H9 (cell line): ENCODE measurements at regions not wholly inside any gene's neighbourhood (a gene's known extent, or its start where the extent isn't known, plus 50 kb on each side); places are given as distances from the start of the nearest gene placed in this dataset.

Experiments
- DNase-seq: peaks from one replicate; pipeline ENCODE4 v3.0.0-alpha.2; 2017
- H2AFZ ChIP-seq: one replicate; pipeline ENCODE4 v1.6.1; 2013; ENCODE audit warnings: mild to moderate bottlenecking, low read length, control low read depth, moderate library complexity
- H2AK5ac ChIP-seq: 2 replicates; pipeline ENCODE4 v1.6.1; 2013; ENCODE audit warnings: low read length, control low read depth, mixed read lengths; ENCODE audit not compliant: insufficient read length
- H2BK120ac ChIP-seq: one replicate; pipeline ENCODE4 v1.6.1; 2013; ENCODE audit warnings: low read depth, mild to moderate bottlenecking, low read length, control low read depth, inconsistent platforms; ENCODE audit not compliant: poor library complexity, severe bottlenecking
- H2BK12ac ChIP-seq: 2 replicates; pipeline ENCODE4 v1.6.1; 2013; ENCODE audit warnings: low read length, control low read depth, mixed read lengths, low read depth; ENCODE audit not compliant: insufficient read length
- H2BK15ac ChIP-seq: 2 replicates; pipeline ENCODE4 v1.6.1; 2013; ENCODE audit warnings: low read depth, low read length, control low read depth
- H2BK20ac ChIP-seq: one replicate; pipeline ENCODE4 v1.6.1; 2013; ENCODE audit warnings: low read depth, mild to moderate bottlenecking, low read length, control low read depth, inconsistent platforms; ENCODE audit not compliant: poor library complexity, severe bottlenecking
- H2BK5ac ChIP-seq: 2 replicates; pipeline ENCODE4 v1.6.1; 2013; ENCODE audit warnings: low read length, control low read depth, mixed read lengths; ENCODE audit not compliant: insufficient read length
- H3K14ac ChIP-seq: 2 replicates; pipeline ENCODE4 v1.6.1; 2013; ENCODE audit warnings: low read length, control low read depth; ENCODE audit not compliant: insufficient read depth
- H3K18ac ChIP-seq: 2 replicates; pipeline ENCODE4 v1.6.1; 2013; ENCODE audit warnings: low read depth, mild to moderate bottlenecking, mixed read lengths, low read length, control low read depth; ENCODE audit not compliant: insufficient read length
- H3K23ac ChIP-seq: 2 replicates; pipeline ENCODE4 v1.6.1; 2013; ENCODE audit warnings: low read length, control low read depth, mixed read lengths, low read depth; ENCODE audit not compliant: insufficient read length
- H3K23me2 ChIP-seq: 2 replicates; pipeline ENCODE4 v1.6.1; 2013; ENCODE audit warnings: low read depth, mild to moderate bottlenecking, mixed read lengths, low read length, control low read depth; ENCODE audit not compliant: insufficient read length, poor library complexity, severe bottlenecking
- H3K27ac ChIP-seq: 2 replicates; pipeline ENCODE4 v1.5.1; 2013; ENCODE audit warnings: low read length, control low read depth, mixed read lengths, low read depth; ENCODE audit not compliant: insufficient read length
- H3K27me3 ChIP-seq: 2 replicates; pipeline ENCODE4 v1.6.1; 2013; ENCODE audit warnings: low read length, control low read depth, inconsistent platforms; ENCODE audit not compliant: insufficient read depth
- H3K4ac ChIP-seq: 2 replicates; pipeline ENCODE4 v1.6.1; 2013; ENCODE audit warnings: low read depth, mild to moderate bottlenecking, control low read depth, inconsistent platforms, low read length, moderate library complexity
- H3K4me1 ChIP-seq: 2 replicates; pipeline ENCODE4 v1.6.1; 2013; ENCODE audit warnings: low read length, control low read depth, inconsistent platforms; ENCODE audit not compliant: insufficient read depth
- H3K4me2 ChIP-seq: 2 replicates; pipeline ENCODE4 v1.6.1; 2013; ENCODE audit warnings: low read length, control low read depth, mixed read lengths; ENCODE audit not compliant: insufficient read length, insufficient read depth
- H3K56ac ChIP-seq: 2 replicates; pipeline ENCODE4 v1.6.1; 2013; ENCODE audit warnings: low read depth, mild to moderate bottlenecking, mixed read lengths, low read length, control low read depth; ENCODE audit not compliant: insufficient read length
- H3K79me1 ChIP-seq: 2 replicates; pipeline ENCODE4 v1.6.1; 2013; ENCODE audit warnings: low read depth, mild to moderate bottlenecking, moderate library complexity, low read length, control low read depth, inconsistent platforms; ENCODE audit not compliant: insufficient read depth, poor library complexity, severe bottlenecking
- H3K79me2 ChIP-seq: 2 replicates; pipeline ENCODE4 v1.6.1; 2013; ENCODE audit warnings: low read length, control low read depth, inconsistent platforms; ENCODE audit not compliant: insufficient read depth
- H3K9ac ChIP-seq: 2 replicates; pipeline ENCODE4 v1.6.1; 2013; ENCODE audit warnings: low read length, control low read depth, mixed read lengths; ENCODE audit not compliant: insufficient read length; ENCODE audit errors: extremely low read depth
- H3K9me3 ChIP-seq: one replicate; pipeline ENCODE4 v1.6.1; 2013; ENCODE audit warnings: low read depth, low read length, inconsistent platforms; ENCODE audit not compliant: control insufficient read depth
- H3T11ph ChIP-seq: one replicate; pipeline ENCODE4 v1.6.1; 2013; ENCODE audit warnings: mild to moderate bottlenecking, low read length, control low read depth, inconsistent platforms
- H4K20me1 ChIP-seq: one replicate; pipeline ENCODE4 v1.6.1; 2013; ENCODE audit not compliant: control insufficient read depth, insufficient read length, insufficient read depth
- H4K5ac ChIP-seq: 2 replicates; pipeline ENCODE4 v1.6.1; 2013; ENCODE audit warnings: low read depth, mild to moderate bottlenecking, mixed read lengths, low read length, control low read depth; ENCODE audit not compliant: insufficient read length
- H4K8ac ChIP-seq: replicated peaks from 2 replicates; pipeline ENCODE4 v1.6.1; 2013; ENCODE audit warnings: low read length, control low read depth, mixed read lengths, low read depth; ENCODE audit not compliant: insufficient read length
- H4K91ac ChIP-seq: 2 replicates; pipeline ENCODE4 v1.6.1; 2013; ENCODE audit warnings: low read depth, mild to moderate bottlenecking, moderate library complexity, mixed read lengths, low read length, control low read depth; ENCODE audit not compliant: insufficient read length
- H3K27ac Mint-ChIP-seq, 3 experiments: 2 replicates in 2 of 3; 3 replicates in 1 of 3; pipeline ENCODE4 v1.8.0; 2020 to 2021; ENCODE audit warnings: mixed read lengths in 3 of 3, mild to moderate bottlenecking in 1 of 3, moderate library complexity in 1 of 3
- H3K27me3 Mint-ChIP-seq: 2 replicates; pipeline ENCODE4 v1.8.0; 2021; ENCODE audit warnings: low read depth, mild to moderate bottlenecking, moderate library complexity, mixed read lengths
- H3K36me3 Mint-ChIP-seq, 3 experiments: 2 replicates in 2 of 3; 3 replicates in 1 of 3; pipeline ENCODE4 v1.8.0; 2020 to 2021; ENCODE audit warnings: low read depth in 3 of 3, mixed read lengths in 3 of 3; ENCODE audit not compliant: insufficient read depth in 1 of 3
- H3K4me1 Mint-ChIP-seq, 2 experiments: 2 replicates each; pipeline ENCODE4 v1.8.0; 2020; ENCODE audit warnings: mixed read lengths in 2 of 2
- H3K4me3 Mint-ChIP-seq, 2 experiments: 2 replicates in 1 of 2; 3 replicates in 1 of 2; pipeline ENCODE4 v1.8.0; 2020 to 2021; ENCODE audit warnings: mild to moderate bottlenecking in 2 of 2, mixed read lengths in 2 of 2, moderate library complexity in 1 of 2
- H3K9me3 Mint-ChIP-seq, 2 experiments: 2 replicates in 1 of 2; 3 replicates in 1 of 2; pipeline ENCODE4 v1.8.0; 2020; ENCODE audit warnings: mild to moderate bottlenecking in 2 of 2, mixed read lengths in 2 of 2, moderate library complexity in 1 of 2
- WGBS: extraction: QIAGEN DNeasy Blood & Tissue Kit; methylation state at CpG from one replicate; pipeline ENCODE4 v1.1.7; 2013; ENCODE audit warnings: missing lambda C conversion rate, low lambda C conversion rate, mixed read lengths; ENCODE audit not compliant: insufficient read length; ENCODE audit errors: extremely low coverage; 5-methylcytosine and 5-hydroxymethylcytosine counted together
- TF ChIP-seq, protein P1 (sequence below): fragments of 200-600 bp; sonication (generic); conservative IDR thresholded peaks from 3 replicates; pipeline ENCODE4 v1.8.0; 2021; ENCODE audit warnings: antibody characterized with exemption, mild to moderate bottlenecking

- Histone ChIP-seq H3K27me3 (no peaks in the 10 kb centered on the region), H2BK15ac (no peak overlapping the region), H3K4me1 (no peaks in the 10 kb centered on the region)
Observed at GRCh38 chr2:239774933-239775622, 250.1 kb downstream of the NDUFA10 start.

More at GRCh38 chr2:239774933-239775622, 250.1 kb downstream of the NDUFA10 start:
- no peaks in the 10 kb centered on the region for H4K20me1 ChIP-seq
- H4K8ac ChIP-seq: no peak overlapping the region
- H2BK5ac ChIP-seq: no peak overlapping the region
- Mint-ChIP-seq H3K4me3 (no peak overlapping the region), H3K27ac (peak overlapping the region in 1 of 3 experiments; percentile 12; a peak in 1 of 7 replicates), H3K9me3 (peaks cover 8 to 10% of the 10 kb centered on the region in 2 experiments; a peak in 4 of 5 replicates), H3K4me1 (no peaks in the 10 kb centered on the region), H3K36me3 (peaks cover 0 to 2% (median 0%) of the 10 kb centered on the region in 3 experiments; a peak in 1 of 7 replicates), H3K27me3 (peaks cover 35% of the 10 kb centered on the region)
- H3K23me2 ChIP-seq: no peaks in the 10 kb centered on the region
- H3T11ph ChIP-seq: no peak overlapping the region
- H3K18ac ChIP-seq: no peak overlapping the region
- no peak overlapping the region for H2BK12ac ChIP-seq
- H4K91ac ChIP-seq: no peak overlapping the region
- no peaks in the 10 kb centered on the region for H3K9me3 ChIP-seq
- H2BK20ac ChIP-seq: no peak overlapping the region
- H2AFZ ChIP-seq: no peak overlapping the region
- H2BK120ac ChIP-seq: no peak overlapping the region
- H3K56ac ChIP-seq: no peak overlapping the region
- TF ChIP-seq, protein P1, sequence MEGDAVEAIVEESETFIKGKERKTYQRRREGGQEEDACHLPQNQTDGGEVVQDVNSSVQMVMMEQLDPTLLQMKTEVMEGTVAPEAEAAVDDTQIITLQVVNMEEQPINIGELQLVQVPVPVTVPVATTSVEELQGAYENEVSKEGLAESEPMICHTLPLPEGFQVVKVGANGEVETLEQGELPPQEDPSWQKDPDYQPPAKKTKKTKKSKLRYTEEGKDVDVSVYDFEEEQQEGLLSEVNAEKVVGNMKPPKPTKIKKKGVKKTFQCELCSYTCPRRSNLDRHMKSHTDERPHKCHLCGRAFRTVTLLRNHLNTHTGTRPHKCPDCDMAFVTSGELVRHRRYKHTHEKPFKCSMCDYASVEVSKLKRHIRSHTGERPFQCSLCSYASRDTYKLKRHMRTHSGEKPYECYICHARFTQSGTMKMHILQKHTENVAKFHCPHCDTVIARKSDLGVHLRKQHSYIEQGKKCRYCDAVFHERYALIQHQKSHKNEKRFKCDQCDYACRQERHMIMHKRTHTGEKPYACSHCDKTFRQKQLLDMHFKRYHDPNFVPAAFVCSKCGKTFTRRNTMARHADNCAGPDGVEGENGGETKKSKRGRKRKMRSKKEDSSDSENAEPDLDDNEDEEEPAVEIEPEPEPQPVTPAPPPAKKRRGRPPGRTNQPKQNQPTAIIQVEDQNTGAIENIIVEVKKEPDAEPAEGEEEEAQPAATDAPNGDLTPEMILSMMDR: no peak
- no peak for DNase-seq
- H3K79me1 ChIP-seq: no peaks in the 10 kb centered on the region
- H3K23ac ChIP-seq: no peak overlapping the region
- H3K9ac ChIP-seq: no peak overlapping the region
- no peak overlapping the region for H3K4ac ChIP-seq
- no CpG with 5 or more reads among the region's 17 CpGs for WGBS
- no peak overlapping the region for H3K4me2 ChIP-seq
- H3K27ac ChIP-seq: no peak overlapping the region
- no peaks in the 10 kb centered on the region for H3K79me2 ChIP-seq
- no peak overlapping the region for H3K14ac ChIP-seq
- H2AK5ac ChIP-seq: no peak overlapping the region
- H4K5ac ChIP-seq: no peak overlapping the region
